ENCODE measurements at regions not wholly inside any gene's neighbourhood (a gene's known extent, or its start where the extent isn't known, plus 50 kb on each side); places are given as distances from the start of the nearest gene placed in this dataset.

GRCh38 chrX:39519566-39520301 is 578.0 kb downstream of the BCOR start:
- TF ChIP-seq CTCF (IDR thresholded peaks at IDR 0.05): no peak
- TF ChIP-seq POLR2A (IDR thresholded peaks at IDR 0.05): no peak

All from thyroid gland (tissue), 4 donors.